GM19043 (cell line): ENCODE measurements at regions not wholly inside any gene's neighbourhood (a gene's known extent, or its start where the extent isn't known, plus 50 kb on each side); places are given as distances from the start of the nearest gene placed in this dataset.
"Not testable (repeated sequence)": the region's sequence is repeated elsewhere in the genome, so short reads cannot be mapped to it uniquely, and the experiment has no call there.

Source experiments
- ATAC-seq: cut with Tn5 transposase; IDR thresholded peaks from one replicate; pipeline ENCODE4 v1.9.1; 2021; ENCODE audit warnings: low read depth; ENCODE audit not compliant: unreplicated experiment

- no peak for ATAC-seq
These were observed 137.5 kb downstream of the FAM76B start for GRCh38 chr11:95652002-95652472.

DNA sequence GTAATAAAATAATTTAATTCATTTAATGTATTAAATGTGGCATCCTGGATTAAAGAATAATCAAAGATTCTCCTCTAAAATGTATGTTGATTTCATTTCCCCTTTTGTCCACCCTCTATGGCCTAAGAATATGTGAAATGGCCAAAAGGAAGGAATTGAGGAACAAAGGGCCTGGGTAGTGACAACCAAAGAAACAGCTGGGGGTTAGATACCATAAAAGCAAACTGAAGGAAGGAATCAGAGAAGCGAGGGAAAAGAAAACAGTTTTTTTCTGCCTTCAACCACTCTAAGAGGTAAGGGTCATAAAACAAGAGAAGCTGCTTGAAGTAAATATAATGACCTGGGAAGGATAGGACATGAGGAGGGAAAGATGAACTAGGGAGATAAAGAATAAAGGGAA lies 139.3 kb downstream of the FAM76B start:
- ATAC-seq, result no peak

DNA sequence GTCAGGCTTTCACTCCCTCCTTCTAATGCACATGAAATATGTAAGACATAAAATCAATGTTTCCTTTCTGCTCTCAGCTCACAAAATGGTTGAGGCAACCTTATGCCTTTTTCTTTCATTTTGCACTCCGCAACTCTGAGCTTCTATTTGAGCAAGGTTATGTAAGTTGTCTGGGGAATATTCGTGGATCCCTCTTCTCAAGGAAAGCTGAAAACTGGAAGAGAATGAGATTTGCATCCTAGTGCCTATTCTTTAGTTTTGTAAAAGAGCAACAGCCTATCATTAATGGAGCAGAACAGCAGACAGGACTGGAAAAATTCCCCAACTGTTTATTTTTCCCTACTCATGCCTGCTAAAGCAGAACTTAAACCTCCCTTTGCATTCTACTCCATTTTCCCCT lies 141.7 kb downstream of the FAM76B start:
- no peak for ATAC-seq

GRCh38 chr11:95647355-95647754 lies 142.2 kb downstream of the FAM76B start:
- no peak for ATAC-seq

- peak; percentile 100 for ATAC-seq
These were observed 148.1 kb downstream of the FAM76B start for GRCh38 chr11:95641495-95641894.

GRCh38 chr11:95638501-95638900 lies 151.1 kb downstream of the FAM76B start:
- ATAC-seq, result no peak

DNA sequence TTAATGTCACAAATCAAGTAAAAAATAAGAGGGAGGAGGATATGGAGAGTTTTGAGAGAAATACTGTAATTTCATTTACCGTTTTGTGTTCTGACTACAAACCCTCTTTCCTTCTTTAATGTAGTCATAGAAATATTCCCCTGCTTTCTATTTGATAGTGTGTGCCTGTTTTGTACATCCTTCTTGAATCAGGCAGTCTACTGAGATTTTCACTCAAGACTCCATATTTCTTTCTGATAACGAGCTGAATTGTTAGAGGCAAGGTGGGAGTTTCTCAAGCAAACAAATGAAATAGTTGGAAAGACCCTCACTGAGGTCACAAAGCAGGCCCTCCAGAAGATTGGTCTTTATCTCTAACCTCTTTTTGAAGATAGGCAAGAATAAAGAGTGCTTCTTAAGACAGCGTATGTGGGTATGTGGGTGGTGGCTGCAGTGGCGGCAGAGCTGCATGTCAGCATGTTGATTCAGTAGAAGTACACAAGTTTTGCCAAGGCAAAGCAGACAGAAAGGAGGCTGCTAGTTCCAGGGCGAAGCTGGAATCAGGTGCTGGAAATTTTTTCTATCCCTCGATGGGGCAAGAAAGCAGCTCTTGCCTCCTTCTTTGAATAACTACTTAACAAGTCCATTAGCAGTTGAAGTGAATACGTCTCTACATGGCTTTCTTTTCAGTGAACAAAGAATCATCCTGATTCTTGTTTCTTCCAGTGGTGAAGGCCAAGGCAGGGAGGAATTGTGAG lies 164.2 kb downstream of the FAM76B start:
- ATAC-seq, result no peak

DNA sequence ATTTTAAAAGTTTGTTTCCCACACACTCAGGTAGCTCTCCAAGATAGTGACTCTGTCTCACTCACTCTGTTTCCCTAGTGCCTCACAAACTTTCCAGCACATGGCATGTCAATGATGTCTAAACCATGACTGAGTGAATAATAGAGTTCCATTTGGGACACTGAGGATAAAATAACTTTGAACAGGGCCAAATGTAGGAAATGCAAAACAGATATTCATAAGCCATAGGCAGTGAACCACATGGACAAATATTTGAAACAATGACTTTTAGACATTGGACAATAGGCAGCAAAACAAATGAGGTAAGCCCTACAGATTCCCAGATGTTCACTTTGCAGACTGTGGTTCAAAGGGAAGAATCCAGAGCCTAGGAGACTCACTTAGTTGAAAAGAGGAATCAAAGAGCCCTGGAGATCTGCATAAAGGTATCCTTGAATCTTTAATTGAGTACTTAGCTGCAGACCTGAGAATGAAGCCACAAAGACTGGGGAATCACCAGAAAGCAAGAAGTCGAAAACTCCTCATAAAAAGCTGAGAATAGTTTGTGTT lies 173.3 kb downstream of the FAM76B start:
- no peak for ATAC-seq

DNA sequence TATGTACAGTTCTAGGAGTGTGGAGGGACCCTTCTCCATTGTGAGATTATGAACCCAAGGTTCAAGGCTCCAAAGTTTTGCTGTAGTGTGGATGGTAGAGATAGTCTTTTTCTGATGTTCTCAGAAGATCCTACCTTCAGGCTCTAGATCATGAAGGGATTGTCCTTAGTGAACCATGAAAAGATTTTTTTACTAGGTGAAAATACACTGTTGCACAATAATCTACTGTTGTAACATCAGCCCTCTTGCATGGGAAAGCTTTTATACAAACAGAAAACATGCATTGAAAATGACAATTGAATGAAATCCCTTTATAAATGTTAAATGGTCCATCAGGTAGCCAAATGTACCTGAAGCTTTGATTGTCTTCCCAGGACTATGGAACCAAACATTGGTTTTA lies 177.8 kb downstream of the FAM76B start:
- no peak for ATAC-seq

DNA sequence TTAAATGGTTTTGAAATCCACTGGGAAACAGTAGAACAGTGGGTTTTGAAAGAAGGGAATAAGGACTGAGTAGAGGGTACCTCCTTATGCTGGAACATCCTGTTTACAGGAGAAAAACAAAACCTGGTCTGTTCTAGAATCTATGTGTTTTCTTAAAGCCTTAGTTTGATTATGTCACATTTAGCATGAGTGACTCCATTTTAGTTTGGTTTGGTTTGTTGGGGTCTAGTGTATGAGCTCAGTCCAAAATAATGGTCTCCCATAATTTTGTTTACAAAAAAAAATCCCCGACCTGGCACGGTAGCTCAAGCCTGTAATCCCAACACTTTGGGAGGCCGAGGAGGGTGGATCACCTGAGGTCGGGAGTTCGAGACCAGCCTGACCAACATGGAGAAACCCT lies 179.4 kb downstream of the FAM76B start:
- ATAC-seq, result not testable (repeated sequence)

GRCh38 chr11:95608093-95608492 lies 181.5 kb downstream of the FAM76B start:
- no peak for ATAC-seq

GRCh38 chr11:95606824-95607223 lies 182.8 kb downstream of the FAM76B start:
- no peak for ATAC-seq

GRCh38 chr11:95605271-95605940 lies 184.2 kb downstream of the FAM76B start:
- no peak for ATAC-seq

GRCh38 chr11:95599959-95600586 lies 189.5 kb downstream of the FAM76B start:
- no peak for ATAC-seq

GRCh38 chr11:95595973-95596489 lies 193.6 kb downstream of the FAM76B start:
- no peak for ATAC-seq

DNA sequence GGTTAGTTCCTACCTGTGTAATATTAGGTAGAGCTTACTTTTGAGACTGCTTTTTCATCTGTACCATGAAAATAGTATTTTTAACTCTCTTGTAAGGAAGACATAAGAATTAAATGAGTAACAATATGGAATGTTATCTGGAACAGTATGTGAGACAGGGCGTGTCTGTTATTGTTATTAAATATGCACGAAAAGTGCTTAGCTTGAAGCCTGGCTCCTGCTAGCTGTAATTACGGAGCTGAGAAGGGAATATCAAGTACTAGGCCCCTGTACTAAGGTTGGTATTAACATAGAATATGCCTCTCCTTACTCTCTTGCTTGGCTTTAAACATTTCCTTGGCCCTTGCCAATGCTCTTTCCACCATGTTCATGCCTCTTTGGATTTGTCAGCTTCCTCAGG lies 194.0 kb downstream of the FAM76B start:
- ATAC-seq, result no peak

- ATAC-seq, result no peak
These were observed 196.5 kb downstream of the FAM76B start for GRCh38 chr11:95593111-95593510.

DNA sequence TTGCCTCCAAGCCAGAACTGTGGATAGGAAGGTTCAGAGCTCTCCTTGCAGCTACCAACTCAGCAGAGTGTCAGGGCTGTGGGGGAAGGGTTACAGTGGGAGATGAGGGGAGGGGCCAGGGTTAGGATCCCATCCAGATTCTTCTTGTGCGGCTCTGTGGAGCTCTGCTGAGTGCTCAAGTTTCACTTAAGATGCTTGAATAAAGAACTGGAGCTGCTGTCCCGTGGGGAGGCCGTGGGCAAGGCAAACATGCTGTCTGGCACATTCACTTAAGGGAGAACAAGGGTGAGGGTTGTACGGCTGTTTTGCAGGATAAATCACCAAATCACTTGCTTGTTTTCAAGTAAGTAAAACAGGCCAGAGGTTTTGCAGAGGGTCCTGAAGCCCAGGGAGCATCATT lies 197.1 kb downstream of the FAM76B start:
- ATAC-seq, result no peak

DNA sequence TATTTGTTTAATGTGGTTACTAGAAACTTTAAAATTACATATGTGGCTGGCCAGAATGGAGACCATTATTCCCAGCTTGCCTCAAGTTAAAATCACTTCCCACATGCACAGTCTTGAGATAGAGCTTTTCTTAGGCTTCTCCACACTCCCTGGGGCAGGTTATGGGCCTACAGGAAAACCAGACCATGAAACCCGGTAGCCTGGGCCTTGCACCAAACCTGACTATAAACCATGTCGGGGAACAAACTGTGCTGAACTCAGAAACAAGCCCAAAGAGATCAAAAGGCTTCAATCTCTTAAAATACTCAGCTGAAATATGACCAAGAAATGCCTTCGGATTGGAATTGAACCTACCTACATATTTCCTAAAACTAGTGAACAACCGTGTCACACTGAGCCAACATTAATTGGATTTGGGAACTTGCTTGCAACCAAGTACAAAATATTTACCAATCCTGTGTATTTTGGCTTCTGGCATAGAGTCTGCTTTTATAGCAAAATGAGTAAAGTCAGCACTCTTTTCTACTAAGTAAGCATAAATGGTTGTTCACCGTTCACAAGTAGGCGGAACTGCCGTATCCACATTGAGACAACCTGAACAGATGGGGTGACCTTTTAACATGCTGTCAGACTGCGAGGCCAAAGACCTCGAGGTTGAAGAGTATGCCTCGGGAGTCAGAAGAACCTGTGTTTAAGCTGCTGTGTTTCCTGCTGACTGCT lies 199.5 kb downstream of the FAM76B start:
- no peak for ATAC-seq

DNA sequence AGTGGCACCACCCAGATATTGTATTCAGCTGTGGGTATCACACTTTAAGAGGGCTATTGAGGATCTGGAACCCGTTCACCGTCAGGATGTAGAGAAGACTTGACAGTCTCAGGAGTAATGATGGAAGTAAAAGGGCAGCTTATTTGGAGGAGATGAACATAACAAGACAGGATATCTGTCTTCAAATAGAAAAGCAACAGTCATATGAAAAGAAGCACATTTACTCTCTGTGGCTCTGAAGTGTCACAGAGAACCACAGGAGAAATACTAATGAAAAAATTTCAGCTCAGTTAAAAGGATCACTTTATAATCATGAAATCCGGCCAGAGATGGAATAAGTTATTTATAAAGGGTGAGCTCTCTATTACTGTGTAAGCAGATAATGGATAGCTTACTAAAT lies 200.8 kb downstream of the FAM76B start:
- no peak for ATAC-seq

- no peak for ATAC-seq
These were observed 202.9 kb downstream of the FAM76B start for GRCh38 chr11:95586661-95587060.
